Type B pancreatic cell (in vitro differentiated cells): ENCODE measurements at regions not wholly inside any gene's neighbourhood (a gene's known extent, or its start where the extent isn't known, plus 50 kb on each side); places are given as distances from the start of the nearest gene placed in this dataset.
"Not testable (repeated sequence)": the region's sequence is repeated elsewhere in the genome, so short reads cannot be mapped to it uniquely, and the experiment has no call there.

Experiments
- DNase-seq: peaks from one replicate; pipeline ENCODE4 v3.0.0; 2021; ENCODE audit warnings: mixed read lengths; ENCODE audit not compliant: unreplicated experiment; ENCODE audit errors: extremely low spot score
- H3K27ac Mint-ChIP-seq: 2 replicates; pipeline ENCODE4 v1.8.0; 2021; ENCODE audit warnings: mild to moderate bottlenecking, mixed read lengths
- H3K27me3 Mint-ChIP-seq: 2 replicates; pipeline ENCODE4 v1.8.0; 2021; ENCODE audit warnings: mixed read lengths
- H3K36me3 Mint-ChIP-seq: 2 replicates; pipeline ENCODE4 v1.8.0; 2021; ENCODE audit warnings: mixed read lengths
- H3K4me1 Mint-ChIP-seq: one replicate; pipeline ENCODE4 v1.8.0; 2021; ENCODE audit warnings: mixed read lengths; ENCODE audit not compliant: unreplicated experiment
- H3K4me3 Mint-ChIP-seq: 2 replicates; pipeline ENCODE4 v1.8.0; 2021; ENCODE audit warnings: mild to moderate bottlenecking, mixed read lengths
- H3K9me3 Mint-ChIP-seq: 2 replicates; pipeline ENCODE4 v1.8.0; 2021; ENCODE audit warnings: mixed read lengths
- CTCF ChIP-seq: fragments of 200-600 bp; sonication (generic); conservative IDR thresholded peaks from 2 replicates; pipeline ENCODE4 v1.5.0; 2021; ENCODE audit warnings: antibody characterized with exemption, mild to moderate bottlenecking

- H3K36me3 Mint-ChIP-seq = no peaks in the 10 kb centered on the region
- no peak overlapping the region for H3K27ac Mint-ChIP-seq
- no peak for TF ChIP-seq CTCF
- no peaks in the 10 kb centered on the region for H3K9me3 Mint-ChIP-seq
- no peaks in the 10 kb centered on the region for H3K4me1 Mint-ChIP-seq
- H3K4me3 Mint-ChIP-seq = no peak overlapping the region
- peaks cover 26% of the 10 kb centered on the region for H3K27me3 Mint-ChIP-seq
- no peak for DNase-seq
These were observed 1014.5 kb upstream of the MANEA start for GRCh38 chr6:94562846-94563245.

GRCh38 chr6:94559829-94560537, 1017.4 kb upstream of the MANEA start:
- Mint-ChIP-seq H3K27me3 (peaks cover 46% of the 10 kb centered on the region), H3K9me3 (peaks cover 6% of the 10 kb centered on the region), H3K4me1 (no peaks in the 10 kb centered on the region), H3K4me3 (no peak overlapping the region), H3K36me3 (no peaks in the 10 kb centered on the region), H3K27ac (no peak overlapping the region)
- DNase-seq = no peak
- TF ChIP-seq CTCF = no peak

- not testable (repeated sequence) for H3K4me1 Mint-ChIP-seq, H3K27ac Mint-ChIP-seq, H3K4me3 Mint-ChIP-seq, DNase-seq, H3K36me3 Mint-ChIP-seq, H3K9me3 Mint-ChIP-seq
- H3K27me3 Mint-ChIP-seq = peaks cover 50% of the 10 kb centered on the region
These were observed 1020.1 kb upstream of the MANEA start for GRCh38 chr6:94557207-94557606.

- DNase-seq = no peak
- no peak overlapping the region for H3K4me3 Mint-ChIP-seq
- no peak overlapping the region for H3K27ac Mint-ChIP-seq
- H3K27me3 Mint-ChIP-seq = no peaks in the 10 kb centered on the region
- no peak for TF ChIP-seq CTCF
- H3K9me3 Mint-ChIP-seq = no peaks in the 10 kb centered on the region
- H3K4me1 Mint-ChIP-seq = no peaks in the 10 kb centered on the region
- H3K36me3 Mint-ChIP-seq = no peaks in the 10 kb centered on the region
These were observed 1029.1 kb upstream of the MANEA start for GRCh38 chr6:94548201-94548600.

- no peak for DNase-seq
- Mint-ChIP-seq H3K9me3 (no peaks in the 10 kb centered on the region), H3K36me3 (no peaks in the 10 kb centered on the region), H3K4me3 (no peak overlapping the region), H3K27me3 (no peaks in the 10 kb centered on the region), H3K4me1 (no peaks in the 10 kb centered on the region), H3K27ac (no peak overlapping the region)
- no peak for TF ChIP-seq CTCF
These were observed 1041.5 kb upstream of the MANEA start for GRCh38 chr6:94535798-94536197.

- no peak overlapping the region for H3K27ac Mint-ChIP-seq
- H3K9me3 Mint-ChIP-seq = peaks cover 8% of the 10 kb centered on the region
- H3K27me3 Mint-ChIP-seq = no peaks in the 10 kb centered on the region
- H3K36me3 Mint-ChIP-seq = no peaks in the 10 kb centered on the region
- no peak for TF ChIP-seq CTCF
- H3K4me3 Mint-ChIP-seq = no peak overlapping the region
- DNase-seq = peak; percentile 60
- no peaks in the 10 kb centered on the region for H3K4me1 Mint-ChIP-seq
These were observed 1065.7 kb upstream of the MANEA start for GRCh38 chr6:94511502-94512088.
